ENCODE measurements at regions not wholly inside any gene's neighbourhood (a gene's known extent, or its start where the extent isn't known, plus 50 kb on each side); places are given as distances from the start of the nearest gene placed in this dataset.

- no peak overlapping the region for H3K27ac Mint-ChIP-seq (ENCODE audit: unreplicated experiment)
- no peak for DNase-seq
- H3K4me1 Mint-ChIP-seq (ENCODE audit: low read depth, unreplicated experiment) = peaks cover 23% of the 10 kb centered on the region
- no peak overlapping the region for H3K4me3 Mint-ChIP-seq (ENCODE audit: unreplicated experiment)
- H3K9me3 Mint-ChIP-seq (ENCODE audit: unreplicated experiment) = no peaks in the 10 kb centered on the region
- no peak for TF ChIP-seq CTCF (IDR thresholded peaks at IDR 0.05; ENCODE audit: partially characterized antibody, unreplicated experiment)
- H3K36me3 Mint-ChIP-seq (ENCODE audit: unreplicated experiment) = no peaks in the 10 kb centered on the region
- H3K27me3 Mint-ChIP-seq (ENCODE audit: unreplicated experiment) = no peaks in the 10 kb centered on the region
Measured at GRCh38 chrX:124534536-124534935, 188.2 kb downstream of the SH2D1A start.

GRCh38 chrX:124540474-124540873 is 194.1 kb downstream of the SH2D1A start:
- no peak overlapping the region for H3K4me3 Mint-ChIP-seq (ENCODE audit: unreplicated experiment)
- DNase-seq = no peak
- peaks cover 5% of the 10 kb centered on the region for H3K4me1 Mint-ChIP-seq (ENCODE audit: low read depth, unreplicated experiment)
- TF ChIP-seq CTCF (IDR thresholded peaks at IDR 0.05; ENCODE audit: partially characterized antibody, unreplicated experiment) = no peak
- H3K36me3 Mint-ChIP-seq (ENCODE audit: unreplicated experiment) = no peaks in the 10 kb centered on the region
- no peaks in the 10 kb centered on the region for H3K27me3 Mint-ChIP-seq (ENCODE audit: unreplicated experiment)
- no peaks in the 10 kb centered on the region for H3K9me3 Mint-ChIP-seq (ENCODE audit: unreplicated experiment)
- H3K27ac Mint-ChIP-seq (ENCODE audit: unreplicated experiment) = no peak overlapping the region

- no peak overlapping the region for H3K4me3 Mint-ChIP-seq (ENCODE audit: unreplicated experiment)
- no peak for TF ChIP-seq CTCF (IDR thresholded peaks at IDR 0.05; ENCODE audit: partially characterized antibody, unreplicated experiment)
- H3K27ac Mint-ChIP-seq (ENCODE audit: unreplicated experiment) = no peak overlapping the region
- no peaks in the 10 kb centered on the region for H3K36me3 Mint-ChIP-seq (ENCODE audit: unreplicated experiment)
- DNase-seq = no peak
- H3K27me3 Mint-ChIP-seq (ENCODE audit: unreplicated experiment) = no peaks in the 10 kb centered on the region
- no peaks in the 10 kb centered on the region for H3K4me1 Mint-ChIP-seq (ENCODE audit: low read depth, unreplicated experiment)
- no peaks in the 10 kb centered on the region for H3K9me3 Mint-ChIP-seq (ENCODE audit: unreplicated experiment)
Measured at GRCh38 chrX:124548571-124548970, 202.2 kb downstream of the SH2D1A start.

GRCh38 chrX:124555036-124555595 is 208.8 kb downstream of the SH2D1A start:
- no peak for TF ChIP-seq CTCF (IDR thresholded peaks at IDR 0.05; ENCODE audit: partially characterized antibody, unreplicated experiment)
- no peak overlapping the region for H3K27ac Mint-ChIP-seq (ENCODE audit: unreplicated experiment)
- H3K9me3 Mint-ChIP-seq (ENCODE audit: unreplicated experiment) = no peaks in the 10 kb centered on the region
- H3K36me3 Mint-ChIP-seq (ENCODE audit: unreplicated experiment) = no peaks in the 10 kb centered on the region
- H3K4me1 Mint-ChIP-seq (ENCODE audit: low read depth, unreplicated experiment) = no peaks in the 10 kb centered on the region
- H3K27me3 Mint-ChIP-seq (ENCODE audit: unreplicated experiment) = no peaks in the 10 kb centered on the region
- no peak overlapping the region for H3K4me3 Mint-ChIP-seq (ENCODE audit: unreplicated experiment)
- no peak for DNase-seq

- Mint-ChIP-seq H3K4me3 (ENCODE audit: unreplicated experiment) (no peak overlapping the region), H3K4me1 (ENCODE audit: low read depth, unreplicated experiment) (no peaks in the 10 kb centered on the region), H3K36me3 (ENCODE audit: unreplicated experiment) (no peaks in the 10 kb centered on the region), H3K9me3 (ENCODE audit: unreplicated experiment) (no peaks in the 10 kb centered on the region), H3K27ac (ENCODE audit: unreplicated experiment) (no peak overlapping the region), H3K27me3 (ENCODE audit: unreplicated experiment) (no peaks in the 10 kb centered on the region)
- no peak for DNase-seq
- no peak for TF ChIP-seq CTCF (IDR thresholded peaks at IDR 0.05; ENCODE audit: partially characterized antibody, unreplicated experiment)
Measured at GRCh38 chrX:124557976-124558375, 211.6 kb downstream of the SH2D1A start.
